OCI-LY3 (cell line): ENCODE measurements at regions not wholly inside any gene's neighbourhood (a gene's known extent, or its start where the extent isn't known, plus 50 kb on each side); places are given as distances from the start of the nearest gene placed in this dataset.

Source experiments
- EZH2phosphoT487 ChIP-seq: fragments of 200-600 bp; shearing (Covaris generic); IDR thresholded peaks from 2 replicates; pipeline ENCODE4 v1.6.1; 2018; ENCODE audit warnings: antibody characterized with exemption, mixed run types, low read depth
- TF ChIP-seq, protein P1 (sequence below): fragments of 200-600, 300-600 bp; sonication (generic); IDR thresholded peaks from 2 replicates; pipeline ENCODE4 v1.5.1; 2014; ENCODE audit warnings: antibody characterized with exemption, low read length, low read depth

DNA sequence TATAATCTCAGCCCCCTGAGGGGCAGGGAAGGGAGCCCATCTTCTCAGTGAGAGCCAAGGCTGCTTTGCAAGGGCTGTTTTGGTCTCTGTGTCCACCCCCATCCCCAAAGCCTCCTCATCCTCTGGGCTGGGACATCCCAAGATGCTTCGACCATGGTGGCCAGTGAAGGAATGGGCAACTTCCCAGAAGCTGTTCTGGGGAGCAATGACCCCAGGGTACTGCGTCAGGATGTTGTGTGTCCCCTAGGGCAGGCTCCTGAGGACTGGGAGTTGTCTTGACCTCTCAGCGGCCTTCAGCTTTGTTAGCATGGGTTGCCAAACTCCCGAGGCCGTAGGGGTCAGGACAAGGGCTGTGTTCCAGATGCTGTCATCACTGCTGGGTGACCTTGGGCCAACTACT lies 238.4 kb upstream of the POU3F1 start:
- TF ChIP-seq, protein P1, sequence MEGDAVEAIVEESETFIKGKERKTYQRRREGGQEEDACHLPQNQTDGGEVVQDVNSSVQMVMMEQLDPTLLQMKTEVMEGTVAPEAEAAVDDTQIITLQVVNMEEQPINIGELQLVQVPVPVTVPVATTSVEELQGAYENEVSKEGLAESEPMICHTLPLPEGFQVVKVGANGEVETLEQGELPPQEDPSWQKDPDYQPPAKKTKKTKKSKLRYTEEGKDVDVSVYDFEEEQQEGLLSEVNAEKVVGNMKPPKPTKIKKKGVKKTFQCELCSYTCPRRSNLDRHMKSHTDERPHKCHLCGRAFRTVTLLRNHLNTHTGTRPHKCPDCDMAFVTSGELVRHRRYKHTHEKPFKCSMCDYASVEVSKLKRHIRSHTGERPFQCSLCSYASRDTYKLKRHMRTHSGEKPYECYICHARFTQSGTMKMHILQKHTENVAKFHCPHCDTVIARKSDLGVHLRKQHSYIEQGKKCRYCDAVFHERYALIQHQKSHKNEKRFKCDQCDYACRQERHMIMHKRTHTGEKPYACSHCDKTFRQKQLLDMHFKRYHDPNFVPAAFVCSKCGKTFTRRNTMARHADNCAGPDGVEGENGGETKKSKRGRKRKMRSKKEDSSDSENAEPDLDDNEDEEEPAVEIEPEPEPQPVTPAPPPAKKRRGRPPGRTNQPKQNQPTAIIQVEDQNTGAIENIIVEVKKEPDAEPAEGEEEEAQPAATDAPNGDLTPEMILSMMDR = no peak
- TF ChIP-seq EZH2phosphoT487 = no peak
